ENCODE measurements at regions not wholly inside any gene's neighbourhood (a gene's known extent, or its start where the extent isn't known, plus 50 kb on each side); places are given as distances from the start of the nearest gene placed in this dataset.

DNA sequence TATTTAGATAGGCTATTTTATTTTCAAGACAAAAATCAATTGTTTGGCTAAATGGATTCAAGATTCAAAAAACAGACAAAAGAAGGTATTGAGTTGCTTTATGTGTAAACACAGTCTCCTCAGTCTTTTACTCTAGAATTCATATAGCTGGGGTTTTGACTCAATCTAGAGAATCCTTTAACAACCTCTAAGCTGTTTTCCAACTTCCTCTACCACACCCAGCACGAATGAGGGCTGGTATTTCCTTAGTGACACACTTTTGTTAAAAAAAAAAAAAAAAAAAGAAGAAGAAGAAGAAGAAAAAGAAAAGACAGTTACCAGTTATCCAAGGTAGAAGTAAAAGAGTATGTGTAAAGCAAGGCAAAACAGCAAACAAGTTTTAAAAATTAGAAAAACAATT lies 732.8 kb upstream of the GOLIM4 start:
- dilution Hi-C loops (cut with HindIII; ENCODE audit: low sequenced_read_pairs, unreplicated experiment) (no loop called here), in situ Hi-C loops (cut with MboI; ENCODE audit: low sequenced_read_pairs) (no loop called here), intact Hi-C loops (cut with micrococcal nuclease) (loop anchor here (5.0 kb wide), 1 partner anchor 176 kb away; no protein-coding TSS in a partner anchor)
- Histone ChIP-seq H4K5ac (ENCODE audit: low read depth, low read length) (no peak overlapping the region), H2BK120ac (ENCODE audit: low read depth, low read length) (no peak overlapping the region), H3K23ac (ENCODE audit: low read depth, low read length) (no peak overlapping the region), H2AK9ac (replicated peaks; ENCODE audit: low read depth, low read length, poor library complexity) (no peak overlapping the region), H4K8ac (ENCODE audit: low read depth in 2 of 2, low read length in 2 of 2) (no peak overlapping the region), H3K4ac (ENCODE audit: low read depth, low read length) (no peak overlapping the region), H2BK15ac (ENCODE audit: low read depth, low read length) (no peak overlapping the region), H3K4me2 (ENCODE audit: low read depth, low read length) (no peak overlapping the region), H3K56ac (ENCODE audit: extremely low read depth, insufficient read depth, low read length) (no peak overlapping the region), H2AK5ac (ENCODE audit: low read depth, low read length) (no peak overlapping the region), H3K9ac (ENCODE audit: low read depth, low read length) (no peak overlapping the region), H4K91ac (ENCODE audit: insufficient read depth, low read depth, low read length) (no peak overlapping the region), H2BK20ac (ENCODE audit: low read depth, low read length) (no peak overlapping the region), H2AFZ (replicated peaks; ENCODE audit: low read length, poor library complexity) (no peak overlapping the region), H3K14ac (replicated peaks; ENCODE audit: low read depth, low read length) (no peak overlapping the region), H3K79me1 (ENCODE audit: low read depth in 1 of 2, low read length in 2 of 2) (no peaks in the 10 kb centered on the region), H4K20me1 (ENCODE audit: insufficient read depth, low read length) (no peaks in the 10 kb centered on the region), H3K36me3 (ENCODE audit: control insufficient read depth, insufficient read depth, low read length) (no peaks in the 10 kb centered on the region), H3K4me1 (ENCODE audit: control insufficient read depth, insufficient read depth, low read length) (no peaks in the 10 kb centered on the region), H3K27me3 (ENCODE audit: control insufficient read depth, insufficient read depth, low read length) (no peaks in the 10 kb centered on the region), H3K18ac (ENCODE audit: low read depth, low read length) (no peak overlapping the region), H2BK5ac (ENCODE audit: low read depth, low read length, poor library complexity, severe bottlenecking) (no peak overlapping the region), H3K4me3 (ENCODE audit: insufficient read depth, low read depth, low read length) (no peak overlapping the region), H3K9me3 (ENCODE audit: control insufficient read depth, insufficient read depth, low read length) (no peaks in the 10 kb centered on the region), H3K27ac (ENCODE audit: insufficient read depth, low read length) (no peak overlapping the region), H3K9me1 (ENCODE audit: insufficient read depth, low read length) (no peaks in the 10 kb centered on the region)
- no CpG with 5 or more reads among the region's 1 CpG for WGBS, 2 experiments (ENCODE audit: extremely low coverage in 2 of 2, insufficient read length in 1 of 2)
- CTCF ChIA-PET: interaction anchor here (0.8 kb wide), 1 partner anchor 37 kb away, joined by 3 read pairs; no protein-coding TSS in a partner anchor
- no peak for TF ChIP-seq RAD21 (IDR thresholded peaks at IDR 0.05; ENCODE audit: low read length)
- no peak for TF ChIP-seq CEBPB (IDR thresholded peaks at IDR 0.05; ENCODE audit: low read depth, low read length)
- no peak for TF ChIP-seq MAZ (IDR thresholded peaks at IDR 0.05; ENCODE audit: borderline replicate concordance, low read depth, low read length)
- no peak for TF ChIP-seq FOS (IDR thresholded peaks at IDR 0.05; ENCODE audit: low read depth, low read length)
- no peak for TF ChIP-seq CHD1 (IDR thresholded peaks at IDR 0.05; ENCODE audit: low read depth, low read length)
- TF ChIP-seq MAFK (IDR thresholded peaks at IDR 0.05; ENCODE audit: low read depth, low read length): no peak
- TF ChIP-seq RCOR1 (IDR thresholded peaks at IDR 0.05; ENCODE audit: insufficient replicate concordance, low read length): no peak
- TF ChIP-seq NFE2L2 (IDR thresholded peaks at IDR 0.05; ENCODE audit: low read depth, low read length): no peak
- TF ChIP-seq RFX5 (IDR thresholded peaks at IDR 0.05; ENCODE audit: low read depth, low read length): no peak
- TF ChIP-seq SMC3 (IDR thresholded peaks at IDR 0.05; ENCODE audit: low read depth, low read length): no peak
- TF ChIP-seq, protein P1, sequence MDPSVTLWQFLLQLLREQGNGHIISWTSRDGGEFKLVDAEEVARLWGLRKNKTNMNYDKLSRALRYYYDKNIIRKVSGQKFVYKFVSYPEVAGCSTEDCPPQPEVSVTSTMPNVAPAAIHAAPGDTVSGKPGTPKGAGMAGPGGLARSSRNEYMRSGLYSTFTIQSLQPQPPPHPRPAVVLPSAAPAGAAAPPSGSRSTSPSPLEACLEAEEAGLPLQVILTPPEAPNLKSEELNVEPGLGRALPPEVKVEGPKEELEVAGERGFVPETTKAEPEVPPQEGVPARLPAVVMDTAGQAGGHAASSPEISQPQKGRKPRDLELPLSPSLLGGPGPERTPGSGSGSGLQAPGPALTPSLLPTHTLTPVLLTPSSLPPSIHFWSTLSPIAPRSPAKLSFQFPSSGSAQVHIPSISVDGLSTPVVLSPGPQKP (IDR thresholded peaks at IDR 0.05; ENCODE audit: borderline replicate concordance, low read depth, low read length): no peak
- TF ChIP-seq, protein P2, sequence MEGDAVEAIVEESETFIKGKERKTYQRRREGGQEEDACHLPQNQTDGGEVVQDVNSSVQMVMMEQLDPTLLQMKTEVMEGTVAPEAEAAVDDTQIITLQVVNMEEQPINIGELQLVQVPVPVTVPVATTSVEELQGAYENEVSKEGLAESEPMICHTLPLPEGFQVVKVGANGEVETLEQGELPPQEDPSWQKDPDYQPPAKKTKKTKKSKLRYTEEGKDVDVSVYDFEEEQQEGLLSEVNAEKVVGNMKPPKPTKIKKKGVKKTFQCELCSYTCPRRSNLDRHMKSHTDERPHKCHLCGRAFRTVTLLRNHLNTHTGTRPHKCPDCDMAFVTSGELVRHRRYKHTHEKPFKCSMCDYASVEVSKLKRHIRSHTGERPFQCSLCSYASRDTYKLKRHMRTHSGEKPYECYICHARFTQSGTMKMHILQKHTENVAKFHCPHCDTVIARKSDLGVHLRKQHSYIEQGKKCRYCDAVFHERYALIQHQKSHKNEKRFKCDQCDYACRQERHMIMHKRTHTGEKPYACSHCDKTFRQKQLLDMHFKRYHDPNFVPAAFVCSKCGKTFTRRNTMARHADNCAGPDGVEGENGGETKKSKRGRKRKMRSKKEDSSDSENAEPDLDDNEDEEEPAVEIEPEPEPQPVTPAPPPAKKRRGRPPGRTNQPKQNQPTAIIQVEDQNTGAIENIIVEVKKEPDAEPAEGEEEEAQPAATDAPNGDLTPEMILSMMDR (conservative IDR thresholded peaks at IDR 0.05; ENCODE audit: low read depth, low read length): no peak
- TF ChIP-seq BHLHE40 (IDR thresholded peaks at IDR 0.05; ENCODE audit: low read depth, low read length): no peak
- TF ChIP-seq POLR2A (IDR thresholded peaks at IDR 0.05; ENCODE audit: low read depth, low read length): no peak
- TF ChIP-seq MXI1 (IDR thresholded peaks at IDR 0.05; ENCODE audit: borderline replicate concordance, low read depth, low read length): no peak
- TF ChIP-seq, protein P3, sequence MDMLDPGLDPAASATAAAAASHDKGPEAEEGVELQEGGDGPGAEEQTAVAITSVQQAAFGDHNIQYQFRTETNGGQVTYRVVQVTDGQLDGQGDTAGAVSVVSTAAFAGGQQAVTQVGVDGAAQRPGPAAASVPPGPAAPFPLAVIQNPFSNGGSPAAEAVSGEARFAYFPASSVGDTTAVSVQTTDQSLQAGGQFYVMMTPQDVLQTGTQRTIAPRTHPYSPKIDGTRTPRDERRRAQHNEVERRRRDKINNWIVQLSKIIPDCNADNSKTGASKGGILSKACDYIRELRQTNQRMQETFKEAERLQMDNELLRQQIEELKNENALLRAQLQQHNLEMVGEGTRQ (IDR thresholded peaks at IDR 0.05; ENCODE audit: low read depth, low read length): no peak
- DNase-seq (no peak), ATAC-seq (ENCODE audit: low read depth) (no peak)
- POLR2A ChIA-PET (ENCODE audit: unreplicated experiment): no interaction called here
- no TSS peak for BruUV-seq (replicated peaks)
